ENCODE measurements at regions not wholly inside any gene's neighbourhood (a gene's known extent, or its start where the extent isn't known, plus 50 kb on each side); places are given as distances from the start of the nearest gene placed in this dataset.
A peak's percentile ranks its signal among the peaks of the same experiment; 100 is the strongest.
"Not testable (repeated sequence)": the region's sequence is repeated elsewhere in the genome, so short reads cannot be mapped to it uniquely, and the experiment has no call there.

- TF ChIP-seq EP300, POLR2A (IDR thresholded peaks at IDR 0.05): not testable (repeated sequence)
- TF ChIP-seq, protein P1, sequence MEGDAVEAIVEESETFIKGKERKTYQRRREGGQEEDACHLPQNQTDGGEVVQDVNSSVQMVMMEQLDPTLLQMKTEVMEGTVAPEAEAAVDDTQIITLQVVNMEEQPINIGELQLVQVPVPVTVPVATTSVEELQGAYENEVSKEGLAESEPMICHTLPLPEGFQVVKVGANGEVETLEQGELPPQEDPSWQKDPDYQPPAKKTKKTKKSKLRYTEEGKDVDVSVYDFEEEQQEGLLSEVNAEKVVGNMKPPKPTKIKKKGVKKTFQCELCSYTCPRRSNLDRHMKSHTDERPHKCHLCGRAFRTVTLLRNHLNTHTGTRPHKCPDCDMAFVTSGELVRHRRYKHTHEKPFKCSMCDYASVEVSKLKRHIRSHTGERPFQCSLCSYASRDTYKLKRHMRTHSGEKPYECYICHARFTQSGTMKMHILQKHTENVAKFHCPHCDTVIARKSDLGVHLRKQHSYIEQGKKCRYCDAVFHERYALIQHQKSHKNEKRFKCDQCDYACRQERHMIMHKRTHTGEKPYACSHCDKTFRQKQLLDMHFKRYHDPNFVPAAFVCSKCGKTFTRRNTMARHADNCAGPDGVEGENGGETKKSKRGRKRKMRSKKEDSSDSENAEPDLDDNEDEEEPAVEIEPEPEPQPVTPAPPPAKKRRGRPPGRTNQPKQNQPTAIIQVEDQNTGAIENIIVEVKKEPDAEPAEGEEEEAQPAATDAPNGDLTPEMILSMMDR (IDR thresholded peaks at IDR 0.05), result peak in 1 of 6 experiments; percentile 24
Measured at GRCh38 chr16:31996325-31996724, 122.7 kb downstream of the ZNF267 start.
